Stimulated activated CD4-positive, alpha-beta T cell treated with anti-CD3 and anti-CD28 coated beads, Interleukin-2, amount 100 ng/mL, for 24 hours (primary cell): ENCODE measurements at regions not wholly inside any gene's neighbourhood (a gene's known extent, or its start where the extent isn't known, plus 50 kb on each side); places are given as distances from the start of the nearest gene placed in this dataset.

Experiments
- DNase-seq, 2 donors: peaks; one replicate each; pipeline ENCODE4 v3.0.0-alpha.2; 2020

DNA sequence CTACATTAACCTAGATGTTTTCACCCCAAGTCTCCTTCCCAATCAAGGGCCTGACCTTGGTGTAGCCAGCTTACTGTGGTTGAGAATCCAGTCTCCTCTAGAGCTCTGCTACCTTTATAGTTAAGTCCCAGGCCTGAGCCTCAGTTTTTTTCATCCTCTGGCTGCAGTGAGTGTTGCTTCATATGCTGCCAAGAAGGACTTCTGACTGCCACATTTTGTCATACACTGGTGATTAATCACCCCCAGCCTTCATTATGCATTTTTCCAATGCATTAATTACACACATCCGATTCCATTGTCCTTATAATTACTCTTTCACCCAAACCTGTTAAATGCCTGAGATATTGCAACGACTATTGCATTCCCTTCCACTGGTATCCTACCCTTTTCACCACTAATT is 66.3 kb upstream of the FGGY start:
- no peak for DNase-seq

DNA sequence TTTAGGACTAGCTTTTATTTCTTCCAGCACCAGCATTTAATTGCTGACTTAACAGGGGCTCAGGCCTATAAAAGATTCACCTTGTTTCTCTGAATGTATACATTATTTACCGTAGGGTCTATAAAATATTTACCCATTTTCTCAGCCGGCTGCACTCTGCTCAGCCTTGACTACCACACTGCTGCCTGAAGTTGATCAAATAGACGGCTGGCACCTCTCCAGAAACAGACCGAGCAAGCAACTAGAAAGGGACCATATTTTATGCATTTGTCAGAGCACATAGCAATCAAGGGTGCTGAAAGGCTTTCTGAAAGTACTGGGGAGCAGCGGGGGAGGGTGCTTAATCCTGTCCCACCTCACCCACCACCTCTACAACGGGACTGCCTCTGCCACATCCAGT is 64.7 kb upstream of the FGGY start:
- DNase-seq: no peak

DNA sequence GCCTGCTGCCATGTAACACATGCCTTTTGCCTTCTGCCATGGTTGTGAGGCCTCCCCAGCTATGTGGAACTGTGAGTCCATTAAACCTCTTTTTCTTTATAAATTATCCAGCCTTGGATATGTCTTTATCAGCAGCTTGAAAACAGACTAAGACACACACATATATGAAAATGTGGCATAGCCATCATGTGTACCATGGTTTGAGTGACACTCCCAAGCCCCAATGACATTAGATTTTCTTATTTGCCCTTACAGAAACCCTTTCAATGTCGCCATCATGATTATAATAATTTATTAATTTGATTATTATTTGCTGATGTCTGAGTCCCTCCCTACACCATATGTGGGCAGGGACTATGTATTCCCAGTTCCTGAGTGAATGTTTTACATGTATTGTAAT is 63.5 kb upstream of the FGGY start:
- DNase-seq: no peak

DNA sequence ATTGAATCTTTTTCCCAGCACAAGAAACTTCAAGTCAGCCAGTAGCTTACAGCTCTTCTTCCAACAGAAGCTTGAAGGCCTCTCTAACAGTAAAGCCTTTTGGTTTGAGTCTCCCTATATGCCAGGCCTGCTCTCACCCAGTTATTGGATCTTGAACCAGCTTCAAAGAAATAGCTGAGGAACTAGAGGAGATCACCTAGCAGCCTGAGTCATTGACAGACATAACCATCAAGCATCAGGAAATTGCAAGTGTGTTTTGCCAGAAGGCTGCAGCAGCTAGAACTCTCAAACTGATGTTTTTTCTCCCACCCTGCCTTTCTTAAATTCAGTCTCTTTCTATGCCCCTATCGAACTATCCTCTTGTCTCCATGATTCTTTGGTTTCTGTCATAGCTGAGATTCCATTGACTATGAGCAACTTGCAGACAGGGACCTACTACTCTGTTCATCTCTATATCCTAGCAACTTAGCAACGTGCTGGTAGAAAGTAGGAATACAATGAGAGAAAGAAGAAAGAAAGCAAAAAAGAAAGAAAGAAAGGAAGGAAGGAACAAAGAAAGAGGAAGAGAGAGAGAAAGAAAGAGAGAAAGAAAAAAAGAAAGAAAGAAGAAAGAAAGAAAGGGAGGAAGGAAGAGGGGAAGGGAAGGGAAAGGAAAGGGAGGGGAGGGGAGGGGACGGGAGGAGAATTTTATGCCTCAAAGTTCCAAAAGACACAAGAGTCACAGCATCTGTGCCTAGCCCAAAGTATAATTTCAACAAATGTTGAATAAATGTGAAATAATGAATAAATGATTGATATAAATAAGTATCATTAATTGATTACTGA is 60.0 kb upstream of the FGGY start:
- no peak for DNase-seq

DNA sequence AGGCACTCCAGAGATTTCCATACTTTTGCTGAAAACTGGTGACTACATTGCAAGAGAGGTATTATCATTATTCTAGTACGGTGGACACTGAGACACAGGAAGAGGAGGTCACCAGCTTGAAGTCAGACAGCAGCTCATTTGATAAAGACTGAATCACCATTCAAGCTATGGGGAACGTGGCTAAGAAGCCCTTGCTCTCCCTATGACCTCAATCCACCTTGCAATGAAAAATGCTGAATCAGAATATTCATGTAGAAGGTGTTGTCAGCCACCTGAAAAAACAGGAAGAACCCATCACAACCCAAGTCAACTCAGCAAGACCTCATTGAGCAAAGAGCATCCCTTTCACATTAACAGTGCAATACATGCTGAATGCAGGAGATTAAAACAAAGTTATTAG is 59.0 kb upstream of the FGGY start:
- no peak for DNase-seq

DNA sequence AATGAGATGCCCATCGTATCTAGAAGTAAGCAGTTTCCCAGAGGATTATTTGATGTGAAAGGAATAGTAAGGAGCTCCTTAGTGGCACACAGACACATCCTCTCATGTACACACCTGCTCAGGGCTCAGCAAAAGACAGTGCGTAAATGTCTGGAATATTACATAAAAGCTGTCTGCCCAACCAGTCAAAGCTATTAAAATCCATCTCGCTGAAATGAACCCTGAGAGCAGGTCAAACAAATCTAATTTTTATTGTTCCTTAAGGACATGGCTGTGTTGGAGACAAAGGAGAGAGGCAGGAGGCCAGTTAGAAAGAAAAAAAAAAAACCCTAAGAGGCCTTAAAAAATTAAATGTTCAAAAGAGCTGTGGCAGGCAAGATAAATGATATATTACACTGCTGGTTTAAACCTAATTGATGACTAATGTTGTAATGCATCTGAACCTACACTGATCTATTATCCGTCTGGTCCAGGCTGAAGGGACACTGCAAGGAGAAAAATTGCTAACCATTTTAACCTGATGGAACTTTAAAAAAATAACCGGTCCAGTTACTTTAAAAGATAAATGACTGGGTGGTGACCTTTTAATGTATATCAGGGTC is 58.5 kb upstream of the FGGY start:
- DNase-seq: no peak

DNA sequence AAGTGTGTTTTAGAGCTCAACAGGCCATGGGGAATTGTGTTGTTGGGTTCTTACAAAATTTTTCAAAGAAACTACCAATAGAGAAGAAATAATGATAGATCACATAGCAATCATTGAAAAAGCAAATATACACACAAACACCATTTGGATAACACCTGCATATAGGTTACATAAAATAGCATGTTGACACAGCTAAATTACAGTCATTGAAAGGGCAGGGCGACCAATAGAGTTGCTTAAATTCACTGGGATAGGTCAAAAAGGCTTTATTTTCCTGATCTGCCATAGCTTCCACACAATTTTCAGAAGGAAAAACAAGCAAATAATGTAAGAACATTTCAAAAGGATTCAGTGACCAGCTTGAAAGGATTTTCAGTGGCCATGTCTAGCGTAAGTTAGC is 57.9 kb upstream of the FGGY start:
- no peak for DNase-seq

DNA sequence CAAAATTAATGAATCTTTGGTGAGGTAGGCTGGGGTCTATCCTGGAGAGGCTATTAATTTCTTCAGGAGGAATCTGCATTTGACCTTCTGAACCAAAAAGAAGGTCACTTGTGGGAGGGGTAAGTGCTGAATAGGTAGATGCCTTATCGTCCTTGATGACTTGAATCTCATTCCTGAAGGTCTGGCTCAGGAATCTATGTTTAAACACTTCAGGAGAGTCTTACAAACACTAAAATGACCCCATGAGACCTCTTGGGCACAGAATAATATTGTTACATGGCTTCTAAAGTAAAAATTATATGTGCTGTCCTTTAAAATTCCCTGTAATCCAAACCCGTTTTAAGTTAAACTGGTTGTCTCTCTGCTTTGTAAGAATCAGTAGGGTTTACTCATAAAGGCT is 55.0 kb upstream of the FGGY start:
- no peak for DNase-seq

DNA sequence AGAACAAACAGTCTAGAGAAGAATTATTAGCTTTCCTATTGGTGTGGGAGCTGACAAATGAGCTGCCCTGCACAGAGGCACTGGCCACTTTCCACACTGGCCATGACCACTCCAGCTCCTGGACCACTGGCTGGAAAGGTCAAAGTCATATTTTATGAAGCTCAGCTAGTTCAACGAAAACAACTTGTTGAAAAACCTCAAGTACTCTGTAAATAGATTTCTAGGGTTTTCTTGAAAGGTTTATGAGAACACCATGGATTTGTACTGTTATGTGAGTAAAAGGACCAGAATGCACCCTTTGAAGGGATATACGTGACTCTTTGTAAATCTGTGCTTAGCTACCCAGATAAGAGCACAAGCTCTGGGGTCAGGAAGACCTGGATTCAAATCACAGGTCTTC is 54.5 kb upstream of the FGGY start:
- no peak for DNase-seq

DNA sequence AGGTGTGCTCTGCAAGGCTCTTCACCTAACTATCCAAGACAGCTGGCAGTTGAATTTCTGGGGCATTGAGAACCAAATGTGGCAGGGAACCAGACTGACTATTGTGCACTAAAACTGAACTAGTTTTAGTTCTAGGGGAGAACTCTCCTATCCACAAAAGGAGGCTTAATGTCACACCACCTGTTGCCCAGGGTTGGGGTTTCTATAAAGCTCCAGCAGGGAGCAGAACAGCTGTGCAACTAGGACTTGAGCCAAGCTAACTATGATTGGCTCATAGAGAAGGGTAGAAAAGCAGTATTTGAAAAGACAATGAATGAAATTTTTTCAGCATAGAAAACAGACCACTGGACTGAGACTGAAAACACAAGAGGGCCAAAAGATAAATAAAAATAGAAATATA is 53.3 kb upstream of the FGGY start:
- no peak for DNase-seq

DNA sequence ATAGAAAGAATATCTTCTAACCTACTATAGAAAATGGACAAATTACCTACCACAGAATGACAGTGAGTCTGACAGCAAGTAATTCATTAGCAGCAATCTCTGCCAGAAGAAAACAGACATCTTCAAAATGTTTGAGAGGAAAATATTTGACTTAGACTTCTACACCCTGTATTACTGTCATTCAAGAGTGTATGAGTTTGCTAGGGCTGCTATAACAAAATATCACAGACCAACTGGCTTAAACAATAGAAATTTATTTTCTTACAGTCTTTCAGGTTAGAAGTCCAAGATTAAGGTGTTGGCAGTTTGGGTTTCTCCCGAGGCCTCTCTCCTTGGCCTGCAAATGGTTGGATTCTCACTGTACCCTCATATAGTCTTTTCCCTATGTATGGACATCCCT is 52.9 kb upstream of the FGGY start:
- DNase-seq: no peak

DNA sequence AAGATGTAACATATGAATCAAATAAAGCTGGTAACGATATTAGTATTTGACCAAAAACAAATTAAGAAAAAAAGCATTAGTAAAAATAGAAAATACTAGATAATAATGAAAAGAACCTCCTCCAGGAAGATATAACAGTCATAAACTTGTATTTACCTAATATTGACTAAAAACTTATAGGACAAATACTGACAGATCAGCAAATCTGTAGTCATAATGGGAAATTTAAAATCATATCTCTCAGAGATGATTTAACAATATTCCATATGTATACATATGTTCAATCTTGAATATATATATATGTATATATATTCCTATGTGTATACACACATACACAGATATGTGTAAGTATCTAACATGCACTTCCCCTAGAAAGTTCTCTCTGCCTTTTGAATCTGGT is 52.0 kb upstream of the FGGY start:
- DNase-seq: no peak
